GM12878 (cell line): ENCODE measurements at regions not wholly inside any gene's neighbourhood (a gene's known extent, or its start where the extent isn't known, plus 50 kb on each side); places are given as distances from the start of the nearest gene placed in this dataset.

ENCODE experiments used
- ATAC-seq: fragments of 200-7000 bp; cut with Tn5 transposase; 3 replicates; pipeline ENCODE4 v1.9.1; 2020; ENCODE audit warnings: mild to moderate bottlenecking, moderate library complexity
- BruUV-seq: library from RNA; stranded (reverse); fragments of 400-500 nt; replicated peaks from 2 replicates; lab custom pipeline; 2021; lab: Mats Ljungman, UMichigan
- CTCF ChIA-PET: fragments of 300-600 bp; sonication (Branson Sonifier 250); formaldehyde crosslinking; extraction: SDS; loops from one replicate; lab custom pipeline; 2021; ENCODE audit warnings: inconsistent platforms; lab: Yijun Ruan, JAX
- POLR2A ChIA-PET: fragments of 350-600 bp; formaldehyde crosslinking; extraction: SDS; loops from one replicate; lab custom pipeline; 2021; ENCODE audit warnings: inconsistent platforms; lab: Charles Lee
- RAD21 ChIA-PET: fragments of 300-600 bp; sonication (Branson Sonifier 250); formaldehyde crosslinking; loops from one replicate; lab custom pipeline; 2023; ENCODE audit warnings: antibody characterized with exemption; ENCODE audit not compliant: unreplicated experiment; lab: Charles Lee
- SMC1A ChIA-PET: fragments of 300-600 bp; sonication (Branson Sonifier 250); formaldehyde crosslinking; loops from one replicate; lab custom pipeline; 2023; ENCODE audit not compliant: unreplicated experiment, uncharacterized antibody; lab: Charles Lee
- DNase-seq: peaks from one replicate; pipeline ENCODE4 v3.0.0-alpha.2; 2011; ENCODE audit warnings: low read depth, low spot score
- FAIRE-seq: peaks from 3 replicates; lab custom pipeline; 2011; peaks lifted over from hg19 to GRCh38; lab: Jason Lieb, UNC
- H2AFZ ChIP-seq: 2 replicates; pipeline ENCODE4 v1.6.0; 2011; ENCODE audit warnings: low read depth, low read length, control low read depth; ENCODE audit not compliant: control insufficient read depth
- H3K27ac ChIP-seq: 2 replicates; pipeline ENCODE4 v1.5.1; 2011; ENCODE audit warnings: control low read depth; ENCODE audit not compliant: control insufficient read depth, insufficient read depth
- H3K27me3 ChIP-seq, 2 experiments: replicated peaks in 1 of 2; 2 replicates each; pipeline versions ENCODE4 v1.6.0 to v1.6.1; 2011; ENCODE audit warnings: low read length in 1 of 2; ENCODE audit not compliant: control insufficient read depth in 2 of 2, insufficient read depth in 2 of 2
- H3K36me3 ChIP-seq, 2 experiments: 2 replicates each; pipeline ENCODE4 v1.5.1; 2011; ENCODE audit warnings: low read length in 1 of 2; ENCODE audit not compliant: control insufficient read depth in 2 of 2, insufficient read depth in 2 of 2
- H3K4me1 ChIP-seq: 2 replicates; pipeline ENCODE4 v1.6.1; 2011; ENCODE audit warnings: mild to moderate bottlenecking, low read length, moderate library complexity, mixed read lengths; ENCODE audit not compliant: control insufficient read depth, insufficient read depth
- H3K4me2 ChIP-seq: 2 replicates; pipeline ENCODE4 v1.6.0; 2011; ENCODE audit warnings: control low read depth; ENCODE audit not compliant: control insufficient read depth, insufficient read depth
- H3K4me3 ChIP-seq: fragments of 200-600 bp; sonication (generic); 2 replicates; pipeline ENCODE4 v1.5.1; 2016
- H3K79me2 ChIP-seq: 2 replicates; pipeline ENCODE4 v1.6.0; 2011; ENCODE audit warnings: low read length; ENCODE audit not compliant: control insufficient read depth, insufficient read depth
- H3K9ac ChIP-seq: 2 replicates; pipeline ENCODE4 v1.8.0; 2011; ENCODE audit warnings: low read length, control low read depth, mixed read lengths; ENCODE audit not compliant: control insufficient read depth, insufficient read depth
- H3K9me3 ChIP-seq: replicated peaks from 3 replicates; pipeline ENCODE4 v1.5.1; 2011; ENCODE audit warnings: mild to moderate bottlenecking, low read length; ENCODE audit not compliant: control insufficient read depth, insufficient read depth
- H4K20me1 ChIP-seq: 2 replicates; pipeline ENCODE4 v1.6.0; 2011; ENCODE audit not compliant: control insufficient read depth, insufficient read depth
- EP300 ChIP-seq, 2 experiments: fragments of 150-350 bp in 1 of 2; IDR thresholded peaks; 2 replicates each; pipeline ENCODE4 v1.6.1; 2011 to 2012; ENCODE audit warnings: low read depth in 2 of 2, low read length in 2 of 2, borderline replicate concordance in 1 of 2, improper control_type of control experiment in 1 of 2, inconsistent platforms in 1 of 2; ENCODE audit not compliant: control insufficient read depth in 1 of 2
- HCFC1 ChIP-seq: fragments of 150-350 bp; IDR thresholded peaks from 2 replicates; pipeline ENCODE4 v1.6.1; 2014; ENCODE audit warnings: low read length
- IRF3 ChIP-seq: fragments of 450-650 bp; IDR thresholded peaks from 2 replicates; pipeline ENCODE4 v1.6.1; 2014; ENCODE audit warnings: mild to moderate bottlenecking
- MTA2 ChIP-seq: fragments of 450-650 bp; IDR thresholded peaks from 2 replicates; pipeline ENCODE4 v1.6.1; 2016; ENCODE audit warnings: low read depth, mild to moderate bottlenecking, moderate library complexity
- POLR2AphosphoS2 ChIP-seq: IDR thresholded peaks from 2 replicates; pipeline ENCODE4 v1.6.1; 2011; ENCODE audit warnings: low read depth, mild to moderate bottlenecking, low read length, improper control_type of control experiment, moderate library complexity
- RBBP5 ChIP-seq: fragments of 200-600 bp; sonication (generic); conservative IDR thresholded peaks from 2 replicates; pipeline ENCODE4 v1.6.1; 2016
- RELB ChIP-seq: fragments of 450-650 bp; IDR thresholded peaks from 2 replicates; pipeline ENCODE4 v1.6.1; 2017; ENCODE audit warnings: low read depth, mild to moderate bottlenecking, moderate library complexity
- REST ChIP-seq: IDR thresholded peaks from 2 replicates; pipeline ENCODE4 v1.6.1; 2012; ENCODE audit warnings: mild to moderate bottlenecking, low read depth, low read length
- ZBTB4 ChIP-seq: fragments of 450-650 bp; formaldehyde crosslinking; IDR thresholded peaks from 2 replicates; pipeline ENCODE4 v1.4.0; 2022; ENCODE audit warnings: mild to moderate bottlenecking, moderate library complexity
- WGBS: methylation state at CpG from one replicate; pipeline ENCODE4 v1.1.6; 2016; ENCODE audit warnings: low lambda C conversion rate; ENCODE audit not compliant: insufficient replicate concordance, insufficient coverage; ENCODE audit errors: missing lambda C conversion rate; 5-methylcytosine and 5-hydroxymethylcytosine counted together
- in situ Hi-C: fragments of 300-500 bp; cut with MboI; formaldehyde crosslinking; loops from 9 replicates; pipeline ENCODE4 v1.14.3; 2018; ENCODE audit warnings: mixed read lengths
- intact Hi-C: fragments of 100-400 bp; cut with micrococcal nuclease; formaldehyde crosslinking; loops from one replicate; pipeline ENCODE4 v1.14.2; 2022; ENCODE audit not compliant: unreplicated experiment

- ChIA-PET SMC1A (no interaction called here), RAD21 (no interaction called here), CTCF (no interaction called here), POLR2A (no interaction called here)
- H3K36me3 ChIP-seq, result no peaks in the 10 kb centered on the region
- H3K9me3 ChIP-seq, result no peaks in the 10 kb centered on the region; the same call in 2 of the 3 replicates
- in situ Hi-C loops, result no loop called here
- FAIRE-seq (no peak), DNase-seq (no peak), ATAC-seq (no peak)
- intact Hi-C loops, result no loop called here
- no peak overlapping the region for H3K27ac ChIP-seq
- no peak overlapping the region for H3K4me3 ChIP-seq
- BruUV-seq, result no TSS peak
- H3K9ac ChIP-seq, result no peak overlapping the region
- no peak for TF ChIP-seq MTA2
- no peak for TF ChIP-seq HCFC1
- TF ChIP-seq IRF3, result no peak
- TF ChIP-seq POLR2AphosphoS2, result no peak
- TF ChIP-seq REST, result no peak
- no peak for TF ChIP-seq EP300 (IDR thresholded peaks at IDR 0.05; ENCODE audit: borderline replicate concordance in 1 of 2, control insufficient read depth in 1 of 2, low read depth in 2 of 2, low read length in 2 of 2)
- TF ChIP-seq RELB, result no peak
- TF ChIP-seq RBBP5, result no peak
- no peak for TF ChIP-seq ZBTB4 (CRISPR knock-in tag)
- no peaks in the 10 kb centered on the region for H3K79me2 ChIP-seq
- H3K4me1 ChIP-seq, result no peaks in the 10 kb centered on the region
- 20% methylated on average over 10 of the region's 10 CpGs for WGBS
- H3K27me3 ChIP-seq, result no peaks in the 10 kb centered on the region
- H3K4me2 ChIP-seq, result no peak overlapping the region
- no peak overlapping the region for H2AFZ ChIP-seq
- no peaks in the 10 kb centered on the region for H4K20me1 ChIP-seq
Measured at GRCh38 chr19:56912401-56913112, 72.0 kb upstream of the PEG3 start.
